OCI-LY1 (cell line): ENCODE measurements at regions not wholly inside any gene's neighbourhood (a gene's known extent, or its start where the extent isn't known, plus 50 kb on each side); places are given as distances from the start of the nearest gene placed in this dataset.
"Not testable (repeated sequence)": the region's sequence is repeated elsewhere in the genome, so short reads cannot be mapped to it uniquely, and the experiment has no call there.

Experiments used
- H2AFZ ChIP-seq: fragments of 200-600 bp; sonication (generic), shearing (Covaris generic); 2 replicates; pipeline ENCODE4 v1.6.0; 2014; ENCODE audit warnings: antibody characterized with exemption, mild to moderate bottlenecking, low read length
- H3F3A ChIP-seq: fragments of 200-600 bp; sonication (generic), shearing (Covaris generic); 2 replicates; pipeline ENCODE4 v1.6.0; 2014; ENCODE audit warnings: mild to moderate bottlenecking, antibody characterized with exemption, low read length, moderate library complexity; ENCODE audit not compliant: insufficient read depth
- H3K27ac ChIP-seq: fragments of 200-600 bp; sonication (generic); 2 replicates; pipeline ENCODE4 v1.5.1; 2014; ENCODE audit warnings: low read length, mixed run types, mild to moderate bottlenecking, low read depth; ENCODE audit not compliant: poor library complexity, severe bottlenecking
- H3K27me3 ChIP-seq: fragments of 200-600 bp; sonication (generic); 2 replicates; pipeline ENCODE4 v1.6.0; 2014; ENCODE audit warnings: antibody characterized with exemption, mild to moderate bottlenecking, low read length, moderate library complexity; ENCODE audit not compliant: insufficient read depth
- H3K36me3 ChIP-seq: fragments of 200-600 bp; sonication (generic); 2 replicates; pipeline ENCODE4 v1.6.1; 2014; ENCODE audit warnings: mild to moderate bottlenecking, antibody characterized with exemption, low read length, moderate library complexity, mixed read lengths; ENCODE audit not compliant: insufficient read depth
- H3K4me1 ChIP-seq: fragments of 200-600 bp; sonication (generic); 2 replicates; pipeline ENCODE4 v1.5.1; 2014; ENCODE audit warnings: mild to moderate bottlenecking, low read length, moderate library complexity; ENCODE audit not compliant: insufficient read depth, severe bottlenecking
- H3K4me2 ChIP-seq: fragments of 200-600 bp; sonication (generic), shearing (Covaris generic); 2 replicates; pipeline ENCODE4 v1.6.1; 2014; ENCODE audit warnings: low read length
- H3K4me3 ChIP-seq: fragments of 200-600 bp; sonication (generic); 2 replicates; pipeline ENCODE4 v1.5.1; 2014; ENCODE audit warnings: low read length, low read depth, mild to moderate bottlenecking, mixed read lengths; ENCODE audit not compliant: poor library complexity, severe bottlenecking
- H3K79me2 ChIP-seq: fragments of 200-600 bp; shearing (Covaris generic); 2 replicates; pipeline ENCODE4 v1.6.1; 2016; ENCODE audit warnings: mixed run types, low read length, mixed read lengths; ENCODE audit not compliant: insufficient read depth
- H3K9ac ChIP-seq: fragments of 200-600 bp; sonication (generic), shearing (Covaris generic); 2 replicates; pipeline ENCODE4 v1.6.1; 2014; ENCODE audit warnings: mild to moderate bottlenecking, low read length, mixed read lengths
- H3K9me2 ChIP-seq: fragments of 200-600 bp; sonication (generic), shearing (Covaris generic); 2 replicates; pipeline ENCODE4 v1.6.1; 2014; ENCODE audit warnings: low read depth, mild to moderate bottlenecking, low read length, mixed read lengths
- H3K9me3 ChIP-seq: fragments of 200-600 bp; shearing (Covaris generic); 2 replicates; pipeline ENCODE4 v1.6.1; 2014; ENCODE audit warnings: low read length, mixed read lengths
- H4K20me1 ChIP-seq: fragments of 200-600 bp; sonication (generic), shearing (Covaris generic); 2 replicates; pipeline ENCODE4 v1.6.0; 2016; ENCODE audit warnings: mild to moderate bottlenecking, low read length; ENCODE audit not compliant: insufficient read depth
- EZH2 ChIP-seq: fragments of 200-600 bp; sonication (generic), shearing (Covaris generic); IDR thresholded peaks from 2 replicates; pipeline ENCODE4 v1.8.0; 2017; ENCODE audit warnings: borderline replicate concordance, mixed run types, mild to moderate bottlenecking, antibody characterized with exemption, low read length, moderate library complexity, mixed read lengths
- TF ChIP-seq, protein P1 (sequence below): fragments of 200-600 bp; sonication (generic), shearing (Covaris generic); IDR thresholded peaks from 2 replicates; pipeline ENCODE4 v1.5.1; 2017; ENCODE audit warnings: mild to moderate bottlenecking, antibody characterized with exemption, low read length, moderate library complexity, mixed read lengths

DNA sequence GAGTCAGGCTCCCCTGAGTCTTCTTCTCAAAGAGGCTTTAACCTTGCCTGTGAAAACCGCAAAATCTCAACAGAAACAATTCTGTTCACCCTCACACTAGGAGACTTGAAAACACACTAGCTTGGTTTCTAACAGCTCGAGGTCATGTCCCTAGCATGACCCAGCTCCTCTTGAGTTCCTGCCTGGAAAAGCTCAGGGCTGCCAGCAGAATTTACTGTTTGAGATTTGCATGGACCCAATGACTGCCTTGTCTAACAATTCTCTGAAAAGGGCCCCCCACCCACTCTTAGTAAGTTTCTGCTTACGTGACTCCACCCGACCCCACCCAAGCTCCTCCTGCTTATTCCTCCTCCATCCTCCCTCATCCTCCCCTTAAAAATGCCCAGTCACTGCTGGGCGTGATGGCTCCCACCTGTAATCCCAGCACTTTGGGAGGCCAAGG is 85.1 kb upstream of the KMT2C start:
- Histone ChIP-seq H3K79me2 (no peaks in the 10 kb centered on the region), H3K36me3 (no peaks in the 10 kb centered on the region), H3K9me3 (peaks cover 9% of the 10 kb centered on the region), H3K4me1 (no peaks in the 10 kb centered on the region), H3K4me2 (no peak overlapping the region), H2AFZ (no peak overlapping the region), H3K4me3 (no peak overlapping the region), H3K27ac (no peak overlapping the region), H3K27me3 (no peaks in the 10 kb centered on the region; the same call in 1 of the 2 replicates), H3K9me2 (no peaks in the 10 kb centered on the region), H3F3A (no peaks in the 10 kb centered on the region), H3K9ac (no peak overlapping the region), H4K20me1 (no peaks in the 10 kb centered on the region)
- no peak for TF ChIP-seq EZH2
- TF ChIP-seq, protein P1, sequence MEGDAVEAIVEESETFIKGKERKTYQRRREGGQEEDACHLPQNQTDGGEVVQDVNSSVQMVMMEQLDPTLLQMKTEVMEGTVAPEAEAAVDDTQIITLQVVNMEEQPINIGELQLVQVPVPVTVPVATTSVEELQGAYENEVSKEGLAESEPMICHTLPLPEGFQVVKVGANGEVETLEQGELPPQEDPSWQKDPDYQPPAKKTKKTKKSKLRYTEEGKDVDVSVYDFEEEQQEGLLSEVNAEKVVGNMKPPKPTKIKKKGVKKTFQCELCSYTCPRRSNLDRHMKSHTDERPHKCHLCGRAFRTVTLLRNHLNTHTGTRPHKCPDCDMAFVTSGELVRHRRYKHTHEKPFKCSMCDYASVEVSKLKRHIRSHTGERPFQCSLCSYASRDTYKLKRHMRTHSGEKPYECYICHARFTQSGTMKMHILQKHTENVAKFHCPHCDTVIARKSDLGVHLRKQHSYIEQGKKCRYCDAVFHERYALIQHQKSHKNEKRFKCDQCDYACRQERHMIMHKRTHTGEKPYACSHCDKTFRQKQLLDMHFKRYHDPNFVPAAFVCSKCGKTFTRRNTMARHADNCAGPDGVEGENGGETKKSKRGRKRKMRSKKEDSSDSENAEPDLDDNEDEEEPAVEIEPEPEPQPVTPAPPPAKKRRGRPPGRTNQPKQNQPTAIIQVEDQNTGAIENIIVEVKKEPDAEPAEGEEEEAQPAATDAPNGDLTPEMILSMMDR: no peak

DNA sequence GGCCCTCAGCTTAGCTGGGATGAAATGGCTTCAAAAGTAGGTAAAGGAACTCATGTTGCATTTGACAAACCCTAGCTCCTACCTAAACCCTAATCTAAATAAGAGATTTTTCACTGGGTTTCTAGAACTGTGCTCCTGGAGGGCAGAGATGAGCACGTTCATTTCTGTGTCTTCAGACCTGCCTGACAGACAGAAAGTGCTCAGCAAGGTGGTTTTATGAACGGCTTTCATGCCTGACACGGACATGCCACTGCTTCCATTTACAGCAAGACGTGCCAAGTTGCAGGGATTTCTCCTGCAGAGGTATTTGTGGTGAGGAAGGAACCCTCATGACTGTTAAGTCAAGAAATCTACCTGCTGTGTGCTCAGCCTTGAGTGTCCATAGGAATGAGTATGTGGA is 83.5 kb upstream of the KMT2C start:
- Histone ChIP-seq H2AFZ (no peak overlapping the region), H3F3A (no peaks in the 10 kb centered on the region), H3K4me1 (no peaks in the 10 kb centered on the region), H3K27me3 (no peaks in the 10 kb centered on the region; the same call in 1 of the 2 replicates), H3K36me3 (no peaks in the 10 kb centered on the region), H3K4me2 (no peak overlapping the region), H3K4me3 (no peak overlapping the region), H3K79me2 (no peaks in the 10 kb centered on the region), H3K27ac (no peak overlapping the region), H3K9me2 (no peaks in the 10 kb centered on the region), H3K9me3 (peaks cover 15% of the 10 kb centered on the region), H3K9ac (no peak overlapping the region), H4K20me1 (no peaks in the 10 kb centered on the region)
- TF ChIP-seq, protein P1: no peak
- TF ChIP-seq EZH2: no peak

GRCh38 chr7:152516216-152516615 is 80.4 kb upstream of the KMT2C start:
- Histone ChIP-seq H3K9me3 (peaks cover 15% of the 10 kb centered on the region), H3K27me3 (no peaks in the 10 kb centered on the region; the same call in 1 of the 2 replicates), H3K4me2 (no peak overlapping the region), H3F3A (no peaks in the 10 kb centered on the region), H3K27ac (no peak overlapping the region), H2AFZ (no peak overlapping the region), H3K4me1 (no peaks in the 10 kb centered on the region), H3K4me3 (no peak overlapping the region), H3K9ac (no peak overlapping the region), H3K79me2 (no peaks in the 10 kb centered on the region), H3K9me2 (no peaks in the 10 kb centered on the region), H4K20me1 (no peaks in the 10 kb centered on the region), H3K36me3 (no peaks in the 10 kb centered on the region)
- TF ChIP-seq, protein P1: no peak
- no peak for TF ChIP-seq EZH2

- not testable (repeated sequence) for H3K36me3 ChIP-seq, H3K79me2 ChIP-seq, H3K4me3 ChIP-seq, H3K9me2 ChIP-seq, H3K27me3 ChIP-seq, H3K4me2 ChIP-seq, H3F3A ChIP-seq, H3K27ac ChIP-seq, H3K4me1 ChIP-seq, H2AFZ ChIP-seq, H4K20me1 ChIP-seq, H3K9ac ChIP-seq
- H3K9me3 ChIP-seq: peaks cover 15% of the 10 kb centered on the region
Observed at GRCh38 chr7:152515266-152515950, 79.6 kb upstream of the KMT2C start.
